Spleen (tissue), 7 donors: ENCODE measurements at regions not wholly inside any gene's neighbourhood (a gene's known extent, or its start where the extent isn't known, plus 50 kb on each side); places are given as distances from the start of the nearest gene placed in this dataset.

Source experiments
- CTCF ChIP-seq, 11 experiments: fragments of 200-600 bp in 7 of 11; fragments of 450-650 bp in 4 of 11; sonication (generic) in 4 of 11; IDR thresholded peaks in 8 of 11; conservative IDR thresholded peaks in 3 of 11; 1 replicate in 7 of 11; 2 replicates in 4 of 11; pipeline versions ENCODE4 v1.4.0 to v1.8.0; 2016 to 2021; ENCODE audit warnings: antibody characterized with exemption in 11 of 11, inconsistent platforms in 4 of 11, mild to moderate bottlenecking in 1 of 11
- POLR2A ChIP-seq, 3 donors: fragments of 450-650 bp; IDR thresholded peaks; one replicate each; pipeline ENCODE4 v1.5.1; 2017; ENCODE audit warnings: antibody characterized with exemption in 3 of 3, mild to moderate bottlenecking in 1 of 3
- POLR2AphosphoS5 ChIP-seq, 3 donors: sonication (generic); formaldehyde crosslinking; IDR thresholded peaks; one replicate each; pipeline ENCODE4 v1.5.1; 2017; ENCODE audit warnings: antibody characterized with exemption in 3 of 3
- donor health status: DM: no; HTN: no; CAD: no; lungs with moderate emphysema.
- donor health status: DM: no; HTN: no; CAD: no.
- donor health status: DM: no; HTN: no; CAD: no.

DNA sequence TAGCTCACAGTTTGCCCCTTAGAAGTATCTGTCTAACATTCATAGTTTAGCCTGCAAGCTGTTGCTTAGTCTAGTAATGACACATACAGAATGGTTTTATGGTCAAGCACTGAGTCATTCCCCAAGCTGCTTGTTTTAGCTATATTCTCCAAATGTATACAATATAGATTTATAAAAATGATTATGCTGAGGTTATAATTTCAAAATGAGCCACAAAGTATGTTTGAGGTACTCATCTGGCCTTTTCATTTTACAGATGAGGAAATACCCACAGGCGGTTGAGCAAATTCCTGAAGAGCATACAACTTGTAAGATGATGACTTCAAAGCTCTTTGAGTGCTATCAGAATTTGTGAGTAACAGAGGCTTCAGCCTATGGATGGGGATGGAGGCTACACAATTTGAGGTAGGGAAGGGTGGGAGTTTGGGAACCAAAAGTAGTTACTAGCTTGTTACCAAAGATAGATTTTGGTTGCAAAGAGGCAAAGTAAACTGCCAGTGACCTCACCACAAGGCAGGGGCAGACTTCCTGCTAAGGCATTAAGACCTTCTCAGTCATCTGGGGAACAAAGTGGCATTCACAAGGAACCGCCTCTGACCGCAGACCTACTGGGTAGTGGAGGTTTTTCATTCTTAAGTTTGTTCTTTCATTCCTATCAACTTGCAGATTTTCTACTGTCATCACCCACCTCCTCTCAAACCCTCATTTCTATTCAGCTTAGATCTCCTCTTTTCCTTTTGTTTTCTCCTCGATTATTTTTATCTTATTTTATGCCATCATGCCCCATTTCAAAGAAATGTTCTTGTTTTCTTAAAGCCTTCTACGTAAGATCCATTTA is 257.2 kb upstream of the NECTIN3 start:
- TF ChIP-seq CTCF (IDR thresholded peaks at IDR 0.05 in 8 of 11, conservative IDR thresholded peaks at IDR 0.05 in 3 of 11) = no peak
- no peak for TF ChIP-seq POLR2A (IDR thresholded peaks at IDR 0.05)
- no peak for TF ChIP-seq POLR2AphosphoS5 (IDR thresholded peaks at IDR 0.05)
